ENCODE measurements at regions not wholly inside any gene's neighbourhood (a gene's known extent, or its start where the extent isn't known, plus 50 kb on each side); places are given as distances from the start of the nearest gene placed in this dataset.

DNA sequence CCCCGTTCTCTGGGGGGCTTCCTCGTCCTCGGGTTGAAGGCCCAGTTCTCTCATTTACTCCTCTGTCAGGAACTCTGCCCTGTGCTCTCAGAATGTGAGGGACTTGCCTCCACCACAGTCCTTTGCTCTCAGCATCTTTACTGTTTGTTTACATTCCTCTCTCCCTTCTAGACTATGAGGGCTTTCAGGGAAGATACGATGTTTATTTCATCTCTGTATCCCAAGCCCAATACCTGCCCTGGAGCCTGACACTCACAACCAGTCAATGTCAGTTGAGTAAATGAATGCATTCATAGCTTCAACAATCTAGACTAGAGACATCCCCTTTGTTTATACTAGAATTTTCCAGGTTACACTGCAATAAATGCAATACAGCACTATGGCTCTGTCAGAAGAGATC lies 409.6 kb upstream of the CDH11 start:
- DNase-seq (ENCODE audit: low read depth in 2 of 2), result no peak

- DNase-seq (ENCODE audit: low read depth in 2 of 2), result no peak
Measured at GRCh38 chr16:65525707-65526106, 403.8 kb upstream of the CDH11 start.

DNA sequence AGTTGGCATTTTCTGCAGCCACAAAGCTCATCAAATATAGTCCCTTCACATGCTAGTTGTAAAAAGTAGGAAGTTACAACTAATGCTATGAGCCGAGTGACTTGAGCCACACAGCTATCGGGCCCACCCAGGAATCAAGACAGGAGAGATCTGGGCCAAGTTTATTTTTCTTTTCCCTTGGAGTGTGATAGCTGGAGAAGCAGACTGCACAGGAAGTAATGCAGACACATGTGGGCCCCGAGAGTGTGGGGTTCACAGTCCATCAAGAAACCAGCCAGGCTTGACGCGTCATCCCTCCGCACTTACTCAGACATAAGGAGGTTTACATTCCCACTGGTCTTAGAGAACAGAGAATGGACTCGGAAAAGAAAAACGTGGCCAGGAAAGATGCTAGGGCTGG lies 403.1 kb upstream of the CDH11 start:
- no peak for DNase-seq (ENCODE audit: low read depth in 2 of 2)

DNA sequence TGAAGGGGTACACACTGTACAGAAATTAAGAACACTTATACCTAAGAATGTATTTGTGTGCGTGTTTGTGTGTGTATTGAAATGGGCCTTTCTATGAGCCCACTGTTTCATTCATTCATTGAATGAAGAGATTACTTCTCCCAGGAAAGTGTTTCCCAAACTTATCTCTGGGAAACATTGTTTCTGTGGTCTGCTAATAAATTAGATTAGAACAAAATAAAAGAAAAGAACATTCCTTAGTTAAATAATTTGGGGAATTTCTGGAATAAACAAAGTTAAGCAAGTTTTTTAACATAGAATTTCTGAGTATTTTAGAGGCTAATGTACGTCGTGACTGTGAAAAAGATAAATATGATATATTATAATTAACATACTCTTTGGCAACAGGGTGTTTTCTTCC lies 402.4 kb upstream of the CDH11 start:
- DNase-seq (ENCODE audit: low read depth in 2 of 2), result no peak

DNA sequence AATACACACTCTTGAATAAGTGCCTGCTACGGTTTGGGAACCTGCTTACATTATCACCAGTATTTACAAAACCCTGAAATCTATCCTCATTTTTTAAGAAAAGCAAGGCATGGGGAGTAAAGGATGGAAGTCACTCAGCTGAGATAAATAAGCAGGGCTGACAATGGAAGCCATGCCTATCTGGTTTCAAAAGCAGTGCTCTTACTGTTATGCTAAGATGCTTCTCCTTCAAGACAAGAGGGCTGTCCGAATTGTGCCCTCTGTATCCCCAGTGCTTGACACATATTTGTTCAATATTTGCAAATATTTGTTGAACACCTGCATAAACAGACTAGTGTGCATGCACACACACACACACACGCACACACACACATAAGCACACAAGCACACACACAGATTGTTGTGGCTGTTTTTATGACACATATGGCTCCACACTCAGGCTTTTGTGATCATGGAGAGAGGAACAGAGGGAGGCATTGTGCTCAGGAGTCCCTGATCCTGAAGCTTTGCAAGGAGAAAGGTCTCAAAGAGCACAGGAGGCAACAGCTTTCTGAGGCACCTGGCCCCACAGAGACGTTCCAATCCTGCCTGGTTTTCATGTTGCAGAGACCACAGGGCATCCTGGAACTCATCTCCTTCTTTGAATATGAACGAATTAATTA lies 401.6 kb upstream of the CDH11 start:
- DNase-seq (ENCODE audit: low read depth in 2 of 2), result no peak

DNA sequence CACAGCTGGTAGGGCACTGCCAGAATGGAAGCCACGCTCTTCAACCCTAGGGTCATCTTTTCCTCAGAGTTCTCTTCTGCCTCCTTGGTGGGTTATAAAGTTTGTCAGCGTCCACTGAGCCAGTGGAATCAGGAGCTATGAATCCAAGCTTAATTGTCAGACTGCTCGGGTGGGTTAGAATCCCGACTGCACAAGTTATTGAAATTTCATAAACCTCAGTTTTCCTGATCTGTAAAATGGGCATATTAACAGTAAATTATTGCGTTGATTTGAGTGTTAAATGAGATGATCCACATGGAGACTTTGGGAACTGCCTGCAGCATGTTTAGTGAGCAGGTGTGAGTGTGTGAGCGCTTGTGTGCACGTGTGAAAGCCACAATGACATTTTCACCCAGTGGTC lies 400.5 kb upstream of the CDH11 start:
- DNase-seq (ENCODE audit: low read depth in 2 of 2), result no peak

- no peak for DNase-seq (ENCODE audit: low read depth in 2 of 2)
Measured at GRCh38 chr16:65521633-65522328, 399.9 kb upstream of the CDH11 start.

DNA sequence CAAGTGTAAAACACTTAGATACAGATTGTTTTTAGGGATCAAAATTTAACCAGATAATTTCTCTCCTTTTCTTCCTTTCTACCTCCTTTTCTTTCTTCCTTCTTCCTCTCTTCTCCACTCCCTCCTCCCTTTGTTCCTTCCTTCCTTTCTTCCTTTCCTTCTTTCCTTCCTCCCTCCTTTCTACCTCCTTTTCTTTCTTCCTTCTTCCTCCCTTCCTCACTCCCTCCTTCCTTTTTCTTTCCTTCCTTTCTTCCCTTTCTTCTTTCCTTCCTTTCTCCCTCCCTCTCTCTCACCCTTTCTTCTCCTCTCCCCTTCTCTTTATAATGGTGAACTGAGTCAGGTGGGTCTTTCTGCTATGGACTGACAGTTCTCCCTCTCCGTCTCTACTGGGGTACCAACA lies 397.5 kb upstream of the CDH11 start:
- DNase-seq (ENCODE audit: low read depth in 2 of 2), result no peak

DNA sequence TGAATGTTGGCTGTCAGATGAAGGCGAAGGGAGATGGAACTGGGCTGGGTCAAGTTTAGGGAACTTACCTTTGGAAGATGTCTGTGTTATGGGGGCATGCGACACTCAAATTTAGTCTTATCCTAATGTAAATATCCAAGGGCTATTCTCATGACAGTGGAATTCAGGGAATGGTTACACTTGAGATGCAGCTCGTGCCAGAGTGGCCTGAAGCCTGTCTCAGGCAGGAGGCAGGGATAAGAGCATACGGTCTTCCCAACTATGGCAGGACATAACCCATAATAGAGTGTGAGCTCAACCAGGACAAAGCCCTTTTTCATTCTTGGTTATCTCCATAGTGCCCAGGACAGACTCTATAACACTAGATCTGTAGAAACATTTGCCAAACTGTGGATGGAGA lies 393.3 kb upstream of the CDH11 start:
- DNase-seq (ENCODE audit: low read depth in 2 of 2), result no peak

DNA sequence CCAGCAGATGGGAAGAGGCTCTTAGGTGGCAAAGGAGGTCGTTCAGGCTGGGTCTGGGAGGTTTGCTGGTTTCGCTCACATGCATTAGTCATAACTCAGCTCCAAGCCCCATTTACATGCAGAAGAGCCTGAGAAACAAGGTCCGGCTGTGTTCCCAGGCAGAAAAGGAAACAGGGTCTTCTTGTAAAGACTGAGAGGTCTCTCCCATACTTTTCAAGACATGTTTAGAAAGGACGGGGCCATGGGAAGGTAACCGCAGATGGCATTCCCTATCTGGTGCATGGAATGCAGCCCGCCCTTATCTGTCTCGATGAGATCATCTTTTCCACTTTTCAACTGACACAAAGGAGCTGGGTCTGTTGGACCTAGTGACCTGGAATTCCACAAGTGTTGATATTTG lies 389.0 kb upstream of the CDH11 start:
- DNase-seq (ENCODE audit: low read depth in 2 of 2), result no peak

DNA sequence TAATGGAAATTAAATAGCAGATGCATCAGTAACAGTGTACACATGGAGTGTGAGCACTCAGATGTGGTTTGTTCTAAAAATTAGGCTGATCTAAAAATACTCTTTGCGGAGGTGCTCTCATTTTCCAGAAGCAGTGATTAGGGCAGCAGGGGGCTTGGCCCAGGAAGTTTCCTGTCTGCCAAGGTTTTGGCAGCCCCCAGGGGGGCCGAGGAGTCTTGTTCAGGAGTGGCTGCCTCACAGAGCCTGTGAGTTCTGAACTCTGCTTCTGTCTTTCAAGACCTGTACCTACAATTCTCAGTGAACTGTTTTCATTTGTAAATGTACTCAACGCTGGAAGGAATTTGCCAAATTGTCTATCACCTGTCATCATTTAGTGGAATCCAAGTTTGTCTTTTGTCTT lies 388.4 kb upstream of the CDH11 start:
- DNase-seq (ENCODE audit: low read depth in 2 of 2), result no peak

DNA sequence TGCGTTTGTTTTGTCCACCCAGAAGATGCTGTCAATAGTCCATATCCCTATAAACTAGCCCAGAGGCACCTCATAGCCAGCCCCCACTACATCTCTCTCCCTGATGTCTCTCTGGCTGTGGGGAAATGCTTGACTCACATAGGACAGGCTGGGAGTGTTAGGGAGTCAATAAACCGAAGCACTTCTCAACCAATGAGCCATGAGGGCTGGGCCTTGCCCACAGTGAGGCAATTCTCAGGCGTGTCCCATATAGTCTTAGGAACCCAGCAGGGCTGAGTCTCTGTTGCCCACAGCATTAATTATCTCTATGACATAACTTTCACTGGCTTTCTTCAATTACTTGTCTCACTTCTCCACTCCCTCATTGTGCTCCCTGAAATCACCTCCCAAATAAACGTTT lies 387.3 kb upstream of the CDH11 start:
- no peak for DNase-seq (ENCODE audit: low read depth in 2 of 2)

DNA sequence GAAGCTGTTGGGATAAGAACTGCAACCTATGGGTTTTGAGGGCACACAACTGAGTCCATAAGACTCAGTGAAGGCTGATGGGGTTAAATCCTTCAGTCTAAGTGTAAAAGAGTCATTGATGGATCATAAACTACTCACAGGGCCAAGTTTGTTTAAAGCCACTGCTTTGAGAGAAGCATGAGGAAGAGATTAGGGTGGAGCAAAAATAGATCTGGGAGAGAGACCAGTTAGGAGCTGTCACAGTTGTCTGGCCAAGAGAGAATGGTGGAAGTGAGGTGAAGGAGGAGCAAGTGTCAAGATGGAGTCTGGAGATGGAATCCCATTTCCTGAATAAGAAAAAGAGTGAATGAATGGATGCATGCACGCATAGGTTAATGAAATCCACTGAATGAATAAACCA lies 379.1 kb upstream of the CDH11 start:
- DNase-seq (ENCODE audit: low read depth in 2 of 2), result no peak

- DNase-seq (ENCODE audit: low read depth in 2 of 2), result no peak
Measured at GRCh38 chr16:65500007-65500406, 378.1 kb upstream of the CDH11 start.

DNA sequence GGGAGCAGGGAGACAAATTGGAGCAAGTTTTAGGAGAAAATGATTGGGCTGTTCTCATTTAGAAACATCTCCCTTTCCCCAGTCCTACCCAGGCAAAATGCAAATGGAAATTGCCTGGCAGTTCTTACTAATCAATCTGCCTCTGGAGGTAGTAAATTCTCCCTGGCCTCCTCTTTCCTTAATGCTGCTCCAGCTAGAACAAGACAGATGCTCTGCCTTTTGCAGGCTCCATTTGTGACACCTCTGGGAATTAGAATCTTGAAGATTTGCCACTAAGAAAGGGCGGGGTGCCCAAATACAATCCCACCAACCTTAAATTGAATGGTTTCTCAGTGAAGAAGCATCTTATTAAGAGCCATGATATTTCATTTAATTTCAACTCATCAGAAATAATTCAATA lies 377.7 kb upstream of the CDH11 start:
- DNase-seq (ENCODE audit: low read depth in 2 of 2), result no peak

DNA sequence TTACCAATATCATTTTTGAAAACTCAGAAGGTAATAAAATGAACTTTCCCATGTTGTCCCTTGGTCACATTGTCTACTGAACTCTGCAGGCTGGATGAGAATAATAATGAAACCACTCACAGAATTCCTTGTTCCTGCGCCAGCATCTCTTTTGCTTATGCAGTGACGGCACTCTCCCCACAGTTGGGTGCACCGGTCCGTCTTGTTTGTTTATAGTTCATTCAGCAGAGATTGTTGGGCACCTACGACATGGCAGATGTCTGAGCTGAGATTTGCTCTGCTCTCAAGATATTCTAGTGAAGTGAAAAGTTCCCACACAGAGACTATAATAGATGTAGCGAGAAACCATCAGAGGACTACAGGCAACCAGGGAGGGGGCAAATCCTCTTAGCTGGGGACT lies 375.7 kb upstream of the CDH11 start:
- DNase-seq (ENCODE audit: low read depth in 2 of 2), result no peak

DNA sequence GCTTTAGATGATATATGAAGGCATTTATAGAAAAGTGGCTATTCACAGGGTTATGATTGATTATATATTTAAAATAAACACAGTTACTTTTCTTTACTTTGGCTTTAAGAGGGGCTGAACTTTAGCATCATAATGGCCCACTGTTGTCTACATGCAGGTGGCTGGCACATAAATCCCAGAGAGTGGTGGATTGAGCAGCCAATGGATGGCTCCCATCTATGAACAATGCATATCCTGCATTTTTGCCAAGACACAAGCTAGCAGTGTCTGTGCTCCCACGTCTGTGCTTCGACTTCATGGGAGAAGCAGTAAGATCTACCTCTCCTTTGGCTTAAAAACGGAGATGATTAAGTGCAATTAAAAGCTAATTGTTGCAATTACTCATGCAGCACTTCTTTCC lies 373.2 kb upstream of the CDH11 start:
- DNase-seq (ENCODE audit: low read depth in 2 of 2), result no peak

DNA sequence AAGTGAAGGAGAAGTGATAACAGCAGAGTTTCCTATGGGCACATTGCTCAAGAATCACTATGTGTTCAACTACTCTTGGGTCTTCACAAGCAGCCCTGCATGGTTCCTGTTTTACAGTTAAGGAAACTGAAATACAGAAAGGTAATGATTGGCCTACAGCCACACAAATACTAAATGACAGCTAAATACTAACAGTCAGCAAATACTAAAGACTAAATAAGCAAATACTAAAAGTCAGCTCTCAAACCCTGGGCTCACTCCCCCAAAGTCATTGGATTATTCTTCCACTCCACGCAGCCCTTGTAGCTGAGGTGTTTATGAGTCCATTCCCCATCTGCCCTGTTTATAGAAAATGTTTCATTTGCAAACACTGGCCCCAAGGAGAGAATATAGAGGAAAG lies 372.7 kb upstream of the CDH11 start:
- no peak for DNase-seq (ENCODE audit: low read depth in 2 of 2)

GRCh38 chr16:65494080-65494479 lies 372.2 kb upstream of the CDH11 start:
- DNase-seq (ENCODE audit: low read depth in 2 of 2), result no peak

DNA sequence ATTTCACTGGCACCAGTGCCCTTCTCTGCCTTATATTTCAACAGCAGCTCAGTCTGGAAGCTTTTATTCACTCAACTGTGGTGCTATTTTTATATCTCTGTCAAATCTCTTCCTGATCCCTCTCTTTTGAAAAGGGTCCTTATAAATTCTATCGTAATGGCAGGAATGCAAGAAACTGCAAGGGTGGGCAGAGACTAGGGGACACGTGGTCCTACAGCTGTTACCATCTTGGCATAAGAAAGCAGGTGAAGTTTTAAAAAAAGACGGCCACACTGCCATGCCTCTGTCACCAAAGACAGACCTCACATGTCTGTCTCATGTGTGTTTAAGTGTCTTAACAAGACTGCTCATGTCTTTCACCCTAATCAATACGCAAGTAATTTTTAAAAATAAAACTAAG lies 368.4 kb upstream of the CDH11 start:
- no peak for DNase-seq (ENCODE audit: low read depth in 2 of 2)

- DNase-seq (ENCODE audit: low read depth in 2 of 2), result no peak
Measured at GRCh38 chr16:65489531-65490023, 367.7 kb upstream of the CDH11 start.

DNA sequence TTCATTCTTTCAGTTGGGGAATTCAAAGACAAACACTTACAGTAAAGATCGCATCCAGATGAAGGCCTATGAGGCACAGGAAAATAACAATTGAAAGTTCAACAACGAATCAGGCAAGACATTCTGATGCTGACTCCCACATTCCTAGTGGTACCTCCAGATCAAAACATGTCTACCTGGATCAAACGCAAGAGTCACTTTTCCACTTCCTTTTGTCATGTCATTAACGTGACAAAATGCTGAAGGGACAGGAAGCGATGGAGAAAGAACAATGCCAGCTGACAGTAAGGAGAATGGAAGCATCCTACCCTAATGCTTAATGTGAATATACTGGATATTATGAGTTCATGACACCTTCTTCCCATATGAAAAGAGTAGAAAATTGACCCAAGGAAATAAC lies 365.4 kb upstream of the CDH11 start:
- DNase-seq (ENCODE audit: low read depth in 2 of 2), result no peak

DNA sequence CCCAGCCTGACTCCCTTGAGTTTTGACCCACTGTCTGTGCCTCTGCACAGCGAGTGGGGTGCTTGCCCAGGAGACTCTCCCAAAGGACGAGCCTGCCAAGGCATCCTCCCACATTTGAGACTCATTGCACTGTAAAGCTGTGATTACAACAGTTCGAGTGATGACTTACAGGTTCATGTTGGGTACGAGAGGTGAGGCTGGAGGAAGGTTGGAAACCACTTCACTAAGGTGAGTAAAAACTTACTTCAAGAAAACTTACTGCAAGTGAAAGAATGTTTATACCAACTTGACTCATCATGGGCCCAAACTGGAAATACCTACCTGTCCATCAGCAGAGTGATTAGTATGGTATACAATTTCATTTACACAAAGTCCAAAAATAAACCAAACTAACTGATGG lies 360.1 kb upstream of the CDH11 start:
- no peak for DNase-seq (ENCODE audit: low read depth in 2 of 2)
